ENCODE measurements at regions not wholly inside any gene's neighbourhood (a gene's known extent, or its start where the extent isn't known, plus 50 kb on each side); places are given as distances from the start of the nearest gene placed in this dataset.
"Not testable (repeated sequence)": the region's sequence is repeated elsewhere in the genome, so short reads cannot be mapped to it uniquely, and the experiment has no call there.

- DNase-seq (ENCODE audit: low spot score): no peak
These were observed 171.3 kb downstream of the RPRM start for GRCh38 chr2:153307223-153307622.

DNA sequence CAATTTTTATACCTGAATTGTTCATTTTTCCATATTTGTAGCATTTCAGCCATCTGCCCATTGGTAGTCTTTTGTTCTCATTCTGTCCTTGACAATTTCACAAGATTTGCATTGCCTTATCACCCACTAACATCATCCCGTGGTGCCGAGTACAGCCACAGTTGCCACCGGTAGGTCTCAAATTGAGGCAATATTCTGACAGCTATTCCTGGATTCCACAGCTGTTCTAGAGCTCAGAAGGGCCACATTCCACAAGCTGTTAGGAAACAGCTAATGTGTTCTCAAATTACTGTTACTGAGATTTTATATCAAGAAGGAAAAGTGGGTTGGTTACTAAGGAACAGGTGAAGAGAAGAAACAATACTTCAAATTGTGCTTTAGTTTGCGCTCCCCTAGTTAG, 178.8 kb downstream of the RPRM start:
- no peak for DNase-seq (ENCODE audit: low spot score)

GRCh38 chr2:153299217-153299616, 179.3 kb downstream of the RPRM start:
- DNase-seq (ENCODE audit: low spot score): no peak

DNA sequence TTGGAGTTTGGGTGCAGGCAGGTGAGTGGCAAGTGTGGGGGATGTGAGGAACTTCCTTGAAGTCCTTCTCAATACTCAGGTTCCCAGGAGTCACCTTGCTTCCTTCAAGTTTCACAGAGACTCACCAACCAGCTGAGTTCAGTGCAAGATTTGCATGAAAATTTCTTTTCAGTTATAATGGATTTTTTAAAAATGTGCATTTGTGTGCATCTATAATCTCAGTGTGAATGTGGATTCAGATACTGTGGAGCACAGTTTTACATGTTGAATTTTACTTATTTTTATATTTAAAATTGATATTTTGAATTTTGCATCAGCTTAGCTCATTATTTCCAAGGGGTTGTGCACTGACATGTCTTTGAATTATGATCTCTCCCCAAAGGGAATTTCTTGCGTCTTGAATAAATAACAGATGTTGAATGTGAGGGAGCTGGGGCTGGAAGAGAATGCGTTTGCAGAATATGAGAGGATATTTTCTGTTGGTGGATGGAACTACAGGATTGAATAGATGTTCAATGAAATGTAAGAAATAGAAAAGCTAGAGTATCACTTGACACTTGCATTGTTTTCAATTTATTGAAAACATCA, 184.3 kb downstream of the RPRM start:
- no peak for DNase-seq (ENCODE audit: low spot score)

- no peak for DNase-seq (ENCODE audit: low spot score)
These were observed 186.8 kb downstream of the RPRM start for GRCh38 chr2:153291718-153292117.

- DNase-seq (ENCODE audit: low spot score): peak; percentile 9
These were observed 191.3 kb downstream of the RPRM start for GRCh38 chr2:153287109-153287801.

- no peak for DNase-seq (ENCODE audit: low spot score)
These were observed 209.6 kb downstream of the RPRM start for GRCh38 chr2:153268941-153269461.

DNA sequence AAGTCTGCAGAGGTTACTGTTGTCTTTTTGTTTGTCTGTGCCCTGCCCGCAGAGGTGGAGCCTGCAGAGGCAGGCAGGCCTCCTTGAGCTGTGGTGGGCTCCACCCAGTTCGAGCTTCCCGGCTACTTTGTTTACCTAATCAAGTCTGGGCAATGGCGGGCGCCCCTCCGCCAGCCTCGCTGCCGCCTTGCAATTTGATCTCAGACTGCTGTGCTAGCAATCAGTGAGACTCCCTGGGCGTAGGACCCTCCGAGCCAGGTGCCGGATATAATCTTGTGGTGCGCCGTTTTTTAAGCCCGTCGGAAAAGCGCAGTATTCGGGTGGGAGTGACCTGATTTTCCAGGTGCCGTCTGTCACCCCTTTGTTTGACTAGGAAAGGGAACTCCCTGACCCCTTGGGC, 221.7 kb downstream of the RPRM start:
- not testable (repeated sequence) for DNase-seq (ENCODE audit: low spot score)

DNA sequence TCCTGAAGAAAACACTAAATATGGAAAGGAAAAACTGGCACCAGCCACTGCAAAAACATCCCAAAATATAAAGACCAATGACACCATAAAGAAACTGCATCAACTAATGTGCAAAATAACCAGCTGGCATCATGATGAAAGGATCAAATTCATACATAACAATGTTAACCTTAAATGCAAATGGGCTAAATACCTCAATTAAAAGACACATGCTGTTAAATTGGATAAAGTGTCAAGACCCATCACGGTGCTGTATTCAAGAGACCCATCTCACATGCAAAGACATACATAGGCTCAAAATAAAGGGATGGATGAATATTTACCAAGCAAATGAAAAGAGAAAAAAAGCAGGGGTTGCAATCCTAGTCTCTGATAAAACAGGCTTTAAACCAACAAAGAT, 231.9 kb downstream of the RPRM start:
- DNase-seq (ENCODE audit: low spot score): not testable (repeated sequence)

- no peak for DNase-seq (ENCODE audit: low spot score)
These were observed 243.0 kb downstream of the RPRM start for GRCh38 chr2:153235516-153235915.

GRCh38 chr2:153232464-153232863, 246.1 kb downstream of the RPRM start:
- DNase-seq (ENCODE audit: low spot score): no peak

GRCh38 chr2:153230977-153231376, 247.6 kb downstream of the RPRM start:
- no peak for DNase-seq (ENCODE audit: low spot score)

- no peak for DNase-seq (ENCODE audit: low spot score)
These were observed 249.7 kb downstream of the RPRM start for GRCh38 chr2:153228904-153229303.

- no peak for DNase-seq (ENCODE audit: low spot score)
These were observed 250.6 kb downstream of the RPRM start for GRCh38 chr2:153227981-153228380.

DNA sequence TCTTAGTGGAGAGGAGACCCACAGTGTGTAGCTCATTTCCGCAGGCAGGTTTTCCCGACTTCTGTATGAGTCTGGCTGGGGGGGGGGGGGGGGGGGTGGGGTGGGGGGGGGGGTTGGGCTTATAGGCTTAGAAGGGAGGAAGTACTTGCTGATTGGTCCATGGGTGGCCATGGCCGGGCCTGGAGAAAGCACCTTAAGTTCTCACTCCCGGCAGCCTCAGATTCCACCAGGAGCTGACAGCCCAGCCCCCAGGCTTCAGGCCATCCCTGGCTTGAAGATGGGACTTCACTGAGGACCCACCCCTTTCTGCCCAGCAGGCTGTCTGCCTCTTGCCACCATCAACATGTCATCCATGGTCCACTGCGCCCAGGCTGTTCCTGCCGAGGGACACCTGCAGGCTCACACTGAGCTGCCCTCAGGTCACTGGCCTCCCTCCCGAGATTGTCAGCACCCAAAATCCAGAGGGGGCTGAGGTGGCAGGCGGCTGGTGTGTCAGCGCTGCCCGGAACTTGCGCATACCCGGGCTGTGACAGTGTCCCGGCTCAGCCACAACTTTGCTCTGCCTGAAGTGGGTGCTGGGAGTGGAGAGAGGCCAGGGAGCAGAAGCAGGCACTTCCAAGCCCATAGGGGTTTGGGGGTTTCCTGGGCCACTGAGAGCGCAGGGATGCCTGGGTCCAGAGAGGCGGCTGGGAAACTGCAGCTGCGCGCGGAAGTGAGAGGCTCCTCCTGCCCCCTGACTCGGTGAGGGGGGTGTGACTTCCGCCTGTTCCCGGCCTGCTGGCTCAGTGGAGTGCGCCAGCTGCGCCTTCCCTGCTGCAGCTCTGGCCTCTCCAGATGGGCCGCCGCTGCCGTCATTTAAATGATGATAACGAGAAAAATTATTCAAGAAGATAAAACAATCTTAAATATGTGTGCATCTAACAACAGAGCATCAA, 256.1 kb downstream of the RPRM start:
- DNase-seq (ENCODE audit: low spot score): no peak

DNA sequence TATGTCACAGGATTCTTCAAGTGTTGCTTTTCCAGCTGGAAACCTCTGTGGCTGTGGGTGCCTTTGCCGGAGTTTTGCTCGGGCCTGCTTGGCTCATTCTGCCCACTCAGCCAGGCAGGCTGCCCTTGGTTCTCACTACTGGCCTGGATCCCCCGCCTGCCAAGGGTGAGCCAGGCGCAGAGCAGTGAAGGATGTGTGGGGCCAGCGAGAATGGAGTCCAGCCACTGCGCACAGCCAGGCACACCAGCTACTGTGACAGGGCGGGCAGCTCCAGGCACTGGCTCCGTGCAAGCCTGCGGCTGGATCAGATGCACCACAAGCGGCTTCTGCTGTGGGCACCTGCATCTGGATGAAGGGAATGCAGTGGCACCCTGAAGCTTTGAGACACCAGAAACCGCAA, 257.1 kb downstream of the RPRM start:
- no peak for DNase-seq (ENCODE audit: low spot score)

- no peak for DNase-seq (ENCODE audit: low spot score)
These were observed 257.5 kb downstream of the RPRM start for GRCh38 chr2:153221087-153221486.

- DNase-seq (ENCODE audit: low spot score): no peak
These were observed 259.7 kb downstream of the RPRM start for GRCh38 chr2:153218851-153219250.

- no peak for DNase-seq (ENCODE audit: low spot score)
These were observed 264.2 kb downstream of the RPRM start for GRCh38 chr2:153214337-153214736.

DNA sequence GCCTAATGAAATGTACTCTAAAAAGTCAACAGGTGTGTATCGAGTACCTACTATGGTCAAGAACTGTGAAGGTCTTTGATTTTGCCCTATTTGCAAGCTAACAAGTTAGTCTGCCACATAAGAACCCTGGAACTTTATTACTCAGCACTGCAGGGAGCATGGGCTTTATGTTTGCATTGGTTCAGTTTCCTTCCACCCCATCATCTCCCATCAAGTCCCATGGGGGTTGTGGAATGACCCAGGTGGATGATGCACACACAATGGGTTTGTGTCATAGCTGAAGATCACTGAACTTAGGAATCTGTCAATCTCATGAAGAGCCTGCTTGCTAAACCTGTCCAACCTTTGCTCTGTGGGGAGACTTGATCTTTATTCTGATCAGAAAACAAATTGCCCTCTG, 265.5 kb downstream of the RPRM start:
- DNase-seq (ENCODE audit: low spot score): no peak

- DNase-seq (ENCODE audit: low spot score): no peak
These were observed 280.9 kb downstream of the RPRM start for GRCh38 chr2:153197402-153198386.

Data from HuH-7 (cell line).